ENCODE measurements at regions not wholly inside any gene's neighbourhood (a gene's known extent, or its start where the extent isn't known, plus 50 kb on each side); places are given as distances from the start of the nearest gene placed in this dataset.

DNA sequence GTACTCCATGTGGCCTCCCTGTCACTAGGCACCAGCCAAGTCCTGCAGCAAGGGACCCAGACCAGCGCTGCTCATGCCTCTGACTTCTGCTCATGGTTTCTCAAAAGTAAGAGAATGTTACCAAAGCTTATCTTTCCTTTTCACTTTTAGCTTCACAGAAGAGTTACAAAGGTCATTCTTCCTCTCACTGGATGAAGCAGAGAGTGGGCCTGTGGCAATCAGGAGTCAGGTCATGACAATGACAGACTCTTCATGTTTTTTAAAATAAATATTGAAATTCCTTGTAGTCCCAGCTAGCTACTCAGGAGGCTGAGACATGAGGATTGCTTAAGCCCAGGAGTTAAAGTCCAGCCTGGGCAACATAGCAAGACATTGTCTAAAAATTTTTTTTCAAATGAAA is 126.1 kb downstream of the OSR1 start:
- DNase-seq, result no peak

DNA sequence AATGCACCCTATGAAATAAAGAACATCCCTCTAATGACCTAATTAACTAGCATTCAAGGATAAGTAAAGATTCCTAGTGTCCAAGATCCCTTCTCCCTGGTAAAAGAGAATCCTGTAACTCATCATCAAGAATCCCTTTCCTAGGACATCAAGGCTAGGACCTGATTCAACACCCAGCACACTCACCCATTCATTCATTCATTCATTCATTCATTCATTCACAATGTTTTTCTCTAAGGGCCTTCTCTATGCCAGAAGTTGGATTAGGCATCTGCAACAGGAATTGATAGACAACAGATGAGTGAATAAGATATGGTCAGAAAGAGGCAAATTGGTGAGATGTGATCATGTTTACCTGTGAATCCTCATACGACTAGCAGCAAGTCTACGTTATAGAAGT is 126.8 kb downstream of the OSR1 start:
- no peak for DNase-seq

DNA sequence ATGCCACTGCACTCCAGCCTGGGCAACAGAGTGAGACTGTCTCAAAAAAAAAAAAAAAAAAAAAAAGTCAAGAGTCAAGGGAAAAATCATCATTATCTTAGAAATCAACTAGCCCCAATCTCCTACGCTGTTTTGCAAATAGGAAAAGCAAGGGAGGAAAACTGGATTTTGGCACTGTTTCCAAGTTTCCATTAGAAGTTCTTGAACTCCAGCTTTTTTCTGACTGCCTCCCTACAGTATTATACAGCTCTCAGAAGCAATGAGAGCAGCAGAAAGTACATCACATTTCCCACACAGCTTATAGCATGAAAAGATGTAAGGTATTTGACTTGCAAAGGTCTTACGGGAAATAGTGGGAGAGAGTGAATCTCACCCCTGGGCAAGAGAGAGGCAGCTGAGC is 127.8 kb downstream of the OSR1 start:
- DNase-seq, result no peak

DNA sequence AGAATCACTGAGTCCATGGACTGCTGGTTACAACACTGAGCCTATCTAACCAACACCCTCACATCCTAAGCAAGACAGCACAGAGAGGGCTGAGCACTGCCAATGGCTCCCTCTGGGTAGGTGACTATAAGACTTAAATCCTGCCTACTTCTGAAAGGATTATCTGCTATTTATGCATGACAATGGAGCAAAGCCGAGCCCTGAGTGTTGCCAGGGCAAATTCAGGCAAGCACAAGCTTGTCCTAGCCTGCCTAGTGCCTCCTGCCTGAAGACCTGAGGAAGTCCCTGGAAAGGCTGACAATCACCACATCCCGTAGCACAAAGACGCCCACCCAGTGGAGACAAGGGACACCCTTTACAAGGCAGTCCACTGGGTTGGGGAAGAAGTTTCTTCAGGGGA is 129.7 kb downstream of the OSR1 start:
- DNase-seq, result no peak

DNA sequence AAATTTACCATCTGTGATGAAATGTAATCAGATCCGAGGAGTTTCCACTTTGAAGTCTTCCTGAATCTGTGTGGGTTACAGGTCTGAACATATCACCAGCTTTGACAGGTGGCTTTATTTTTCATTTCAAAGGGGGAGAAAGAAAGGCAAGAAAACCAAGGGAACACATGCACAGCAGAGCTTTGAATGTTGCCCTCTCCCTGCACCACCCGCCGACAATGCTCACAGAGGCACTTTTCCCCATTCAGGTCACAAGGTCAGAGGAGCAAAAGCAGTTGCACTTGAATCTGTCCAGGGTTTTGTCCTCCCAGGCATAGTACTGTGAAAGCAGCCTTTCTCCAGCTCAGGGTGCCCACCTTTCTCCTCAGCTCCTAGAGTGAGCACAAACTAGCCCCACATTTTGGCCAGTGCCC is 130.2 kb downstream of the OSR1 start:
- no peak for DNase-seq

DNA sequence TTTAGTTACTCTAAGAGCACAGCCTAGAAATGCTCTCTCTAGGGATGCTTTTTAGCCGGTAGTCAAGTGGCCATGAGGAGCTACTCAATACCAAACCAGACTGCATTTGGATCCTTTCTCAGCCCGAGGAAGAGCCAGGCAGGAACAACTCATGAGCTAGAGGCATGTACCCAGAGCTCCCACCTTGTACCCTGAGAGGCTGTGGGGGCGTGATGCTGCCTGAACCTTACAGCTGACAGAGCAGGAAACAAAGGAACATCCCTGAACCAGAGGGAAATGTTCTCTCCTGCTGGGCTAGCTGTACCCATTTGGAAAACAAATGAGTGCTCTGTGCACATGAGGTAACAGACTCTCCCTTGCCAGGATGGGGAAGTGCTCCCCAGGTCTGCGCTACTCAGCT is 131.6 kb downstream of the OSR1 start:
- DNase-seq, result no peak

DNA sequence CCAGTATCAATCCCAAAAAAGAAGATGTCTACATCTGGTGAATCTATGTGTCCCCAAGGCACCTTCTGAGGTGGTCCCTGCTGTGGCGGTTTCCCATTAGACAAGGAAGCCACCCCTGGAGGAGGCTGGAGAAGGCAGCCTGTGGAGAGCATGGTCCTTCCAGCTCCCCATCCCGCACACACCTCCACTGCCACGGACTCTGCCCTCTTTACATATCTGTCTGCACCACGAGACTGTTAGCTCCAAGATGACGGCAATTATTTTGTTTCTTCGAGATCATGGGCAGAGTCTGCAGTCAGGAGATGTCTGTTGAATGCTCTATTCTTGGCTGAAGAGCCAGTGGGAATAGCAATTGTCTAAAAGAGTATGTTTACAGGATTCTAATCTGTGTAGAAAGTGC is 132.0 kb downstream of the OSR1 start:
- no peak for DNase-seq

DNA sequence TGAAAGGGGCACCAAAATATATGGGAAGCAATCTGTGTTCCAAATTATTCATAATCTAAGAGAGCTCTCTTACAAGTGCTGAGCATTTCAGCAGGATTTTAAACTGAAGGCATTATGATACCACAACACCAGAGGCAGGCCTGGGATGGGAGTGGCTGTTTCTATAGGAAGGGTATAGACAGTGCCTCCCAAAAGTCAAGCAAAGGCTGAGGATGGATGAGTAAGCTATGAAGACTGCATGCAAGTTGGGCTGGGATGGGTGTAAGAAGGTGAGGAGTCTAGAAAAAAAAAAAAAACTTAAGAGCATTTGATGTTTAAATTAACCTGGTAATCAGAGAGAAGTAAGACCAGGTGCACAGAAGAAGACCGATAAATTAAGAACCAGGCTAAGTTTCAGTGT is 132.5 kb downstream of the OSR1 start:
- DNase-seq, result no peak

DNA sequence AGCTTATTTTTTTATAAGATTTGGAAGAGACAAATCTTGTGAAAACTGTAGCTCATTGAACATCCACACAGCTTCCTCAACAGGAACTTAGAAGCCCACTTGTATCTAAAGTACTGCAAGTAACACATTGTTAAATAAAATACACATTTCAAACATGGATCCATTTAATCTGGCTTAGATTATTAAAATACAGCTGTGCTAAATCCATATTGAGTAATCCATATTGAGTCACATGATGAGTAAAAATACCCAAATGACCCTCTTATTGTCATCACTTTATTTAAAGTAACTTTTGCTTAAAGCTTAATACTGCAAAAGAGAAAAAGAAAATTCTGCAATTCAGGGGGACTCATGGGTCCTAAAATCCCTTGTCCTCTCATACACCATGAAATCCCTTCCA is 133.3 kb downstream of the OSR1 start:
- DNase-seq, result no peak

DNA sequence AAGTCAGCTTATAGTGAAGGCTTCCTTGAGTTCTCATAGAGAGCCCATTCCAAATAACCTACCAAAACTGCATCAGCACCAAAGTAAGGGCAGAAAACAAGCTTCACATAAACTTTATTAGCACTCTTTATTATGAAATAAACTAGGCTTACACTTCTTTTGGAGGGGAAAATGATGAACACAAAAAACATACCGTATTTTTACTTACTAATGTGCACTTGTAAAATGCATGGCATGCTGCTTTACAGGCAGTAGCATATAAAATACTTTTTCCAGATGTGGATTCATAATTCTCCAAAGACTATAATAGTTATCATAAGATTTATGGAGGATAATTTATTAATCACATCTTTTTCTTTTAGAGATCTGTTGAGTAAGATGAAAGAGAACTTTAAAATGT is 133.9 kb downstream of the OSR1 start:
- no peak for DNase-seq

DNA sequence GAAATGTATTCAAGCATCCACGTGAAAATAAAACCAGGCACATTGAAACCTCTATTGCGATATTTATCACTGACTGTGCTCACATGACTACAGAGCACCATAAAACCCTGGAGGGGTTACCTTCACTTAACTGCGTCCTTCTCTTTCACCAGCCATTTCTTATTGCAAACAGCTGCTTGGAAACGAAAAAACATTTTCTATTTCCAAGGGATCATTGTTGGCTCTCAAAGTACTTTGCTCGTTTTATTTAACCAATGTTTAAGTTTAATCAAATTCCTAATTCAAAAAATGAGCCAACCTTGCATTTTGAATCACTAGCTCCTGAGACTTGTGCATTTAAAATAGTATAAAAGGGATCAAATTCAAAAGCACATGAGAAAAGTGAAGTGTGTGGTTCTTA is 134.4 kb downstream of the OSR1 start:
- DNase-seq, result no peak

DNA sequence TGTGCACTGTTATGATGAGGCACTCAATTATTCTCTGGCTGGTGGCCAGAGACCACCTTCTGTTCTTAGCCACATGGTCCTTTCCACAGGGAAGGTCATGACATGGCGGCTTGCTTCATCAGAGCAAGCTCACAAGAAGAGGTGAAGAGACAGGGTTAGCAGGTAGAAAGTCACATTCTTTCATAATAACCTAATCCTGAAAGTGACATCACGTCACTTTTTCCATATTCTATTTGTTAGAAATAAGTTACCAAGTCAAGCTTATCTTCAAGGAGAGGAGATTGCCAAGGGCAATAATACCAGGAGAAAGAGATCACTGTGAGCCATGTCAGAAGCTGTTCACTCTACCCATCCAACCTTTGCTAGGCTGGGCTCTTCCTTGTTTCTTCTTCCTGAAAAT is 139.4 kb downstream of the OSR1 start:
- DNase-seq, result no peak

DNA sequence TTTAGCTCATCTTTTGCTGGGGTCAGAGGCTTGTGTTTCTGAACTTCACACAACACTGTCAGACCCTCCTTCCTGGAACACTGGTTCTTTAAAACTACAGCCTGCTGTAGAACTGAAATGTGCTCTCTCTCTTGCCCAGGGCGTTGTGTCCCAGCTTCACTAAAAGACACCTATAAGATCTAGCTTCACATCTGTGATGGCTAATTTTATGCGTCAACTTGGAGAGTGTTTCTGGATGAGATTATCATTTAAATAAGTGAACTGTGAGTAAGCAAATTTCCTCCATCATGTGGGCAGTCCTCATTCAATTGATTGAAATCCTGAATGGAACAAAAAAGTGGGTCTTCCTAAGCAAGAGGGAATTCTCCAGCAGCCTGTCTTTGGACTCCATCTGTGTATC is 140.3 kb downstream of the OSR1 start:
- DNase-seq, result no peak

DNA sequence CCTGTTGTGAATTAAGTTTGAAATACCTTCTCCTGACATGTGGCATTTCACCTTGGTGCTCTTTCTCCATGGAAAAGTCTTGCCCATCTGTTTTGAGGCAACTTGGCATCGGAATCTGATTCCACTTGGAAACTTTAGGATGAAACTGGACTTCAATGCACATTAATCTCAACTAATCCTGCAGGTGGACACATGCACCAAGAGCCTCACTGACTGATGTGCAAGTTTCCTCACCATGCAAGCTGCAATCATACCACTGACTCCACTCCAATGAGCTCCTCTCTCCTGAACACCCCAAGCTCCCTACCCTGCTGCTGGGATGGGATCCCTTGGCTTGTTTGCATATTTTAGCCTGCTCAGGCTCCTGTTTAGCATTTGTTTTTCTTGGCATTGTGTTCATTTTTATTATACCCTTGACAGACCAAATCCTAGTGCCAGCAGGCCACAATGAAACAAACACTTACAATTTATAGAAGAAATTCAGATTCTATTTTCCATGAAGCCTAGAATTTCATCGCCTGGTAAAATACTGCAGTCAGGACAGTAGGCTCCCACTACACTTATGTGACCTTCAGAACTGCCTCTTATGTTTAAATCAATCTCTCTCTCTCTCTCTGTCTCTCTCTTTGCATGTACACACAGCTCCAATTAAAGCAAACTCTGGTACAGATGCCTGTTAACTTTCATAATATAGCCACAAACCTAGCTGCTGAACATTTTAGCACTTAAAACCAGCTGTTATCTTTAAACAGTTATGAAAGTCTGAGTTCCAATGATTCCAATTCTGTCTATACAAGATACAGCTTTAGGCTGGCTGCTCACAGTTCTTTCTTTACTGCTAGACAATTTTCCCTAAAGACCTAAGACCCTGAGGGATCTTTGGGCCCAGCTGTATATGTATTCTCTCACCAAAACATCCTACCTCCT is 141.5 kb downstream of the OSR1 start:
- no peak for DNase-seq

DNA sequence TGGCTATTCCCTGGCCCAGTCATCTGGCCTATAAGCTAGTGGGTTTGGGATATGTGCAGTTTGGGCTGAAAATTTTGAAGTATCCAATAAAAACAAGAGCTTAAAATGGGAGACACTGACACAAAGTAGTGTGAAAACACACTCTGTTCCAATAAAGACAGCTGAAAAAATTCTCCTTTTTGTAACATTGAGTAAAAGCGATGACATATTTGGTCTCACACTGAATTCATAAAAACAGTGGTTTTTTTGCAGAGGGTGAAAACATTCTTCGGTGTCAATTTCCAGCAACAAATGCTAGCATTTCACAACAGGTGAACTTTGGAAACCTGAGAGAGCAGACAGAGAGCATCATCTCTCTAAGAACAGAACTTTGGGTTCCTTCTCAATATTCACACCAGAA is 142.2 kb downstream of the OSR1 start:
- DNase-seq, result no peak

DNA sequence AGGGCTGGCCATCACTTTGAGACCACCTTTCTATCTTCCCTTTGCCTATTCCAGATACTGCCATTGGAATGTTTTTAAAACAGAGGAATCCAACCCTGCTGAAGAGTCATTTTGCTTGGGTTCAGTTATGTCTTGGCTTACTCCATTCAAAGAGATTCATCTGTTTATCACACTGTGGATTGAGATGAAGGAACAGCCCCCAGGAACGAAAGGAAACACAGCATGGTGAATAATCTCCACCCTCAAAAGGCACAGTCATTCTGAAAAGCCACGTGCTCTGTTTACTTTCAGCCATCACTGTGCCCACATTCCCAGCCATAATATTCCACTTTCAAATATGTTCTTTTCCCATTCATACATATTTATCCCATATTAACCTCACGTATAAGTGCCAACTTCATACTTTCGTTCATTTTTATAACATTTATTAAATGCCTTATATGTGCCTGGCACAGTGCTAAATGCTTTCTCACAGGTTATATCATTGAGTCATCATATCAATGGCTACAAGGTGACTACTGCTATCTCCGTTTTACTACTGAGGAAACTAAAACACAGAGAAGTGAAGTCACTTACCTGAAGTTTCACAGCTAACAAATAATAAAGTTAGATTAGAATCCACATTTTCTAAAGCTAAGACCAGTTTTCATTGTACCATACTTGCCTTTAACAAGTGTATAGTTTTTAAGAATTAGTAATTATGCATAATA is 143.6 kb downstream of the OSR1 start:
- DNase-seq, result no peak

DNA sequence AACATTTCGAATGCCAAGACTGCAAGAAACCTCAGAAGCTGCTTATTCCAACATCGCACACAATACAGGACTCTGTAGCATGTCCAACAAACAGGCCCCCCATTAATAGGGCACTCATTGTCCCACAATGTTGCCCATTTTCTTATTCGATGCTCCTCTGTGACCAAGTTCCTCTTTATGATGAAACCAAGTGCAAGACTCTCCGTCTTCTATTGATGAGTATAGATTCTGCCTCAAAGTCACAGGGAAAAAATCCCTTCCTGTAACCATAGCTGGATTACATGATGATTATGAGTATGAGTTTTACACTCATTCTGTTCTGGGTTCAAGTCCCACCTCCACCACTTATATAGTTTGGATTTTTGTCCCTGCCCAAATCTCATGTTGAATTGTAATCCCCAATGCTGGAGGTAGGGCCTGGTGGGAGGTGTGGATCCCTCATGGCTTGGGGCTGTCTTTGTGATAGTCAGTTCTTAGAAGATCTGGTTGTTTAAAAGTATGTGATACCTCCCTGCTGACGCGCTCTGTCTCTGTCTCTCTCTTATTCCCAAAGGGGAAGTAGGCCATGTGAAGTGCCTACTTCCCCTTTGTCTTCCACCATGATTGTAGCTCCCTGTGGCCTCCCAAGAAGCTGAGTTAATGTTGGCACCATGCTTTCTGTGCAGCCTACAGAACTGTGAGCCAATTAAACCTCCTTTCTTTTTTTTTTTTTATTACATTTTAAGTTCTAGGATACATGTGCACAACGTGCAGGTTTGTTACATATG is 148.7 kb downstream of the OSR1 start:
- DNase-seq, result no peak

DNA sequence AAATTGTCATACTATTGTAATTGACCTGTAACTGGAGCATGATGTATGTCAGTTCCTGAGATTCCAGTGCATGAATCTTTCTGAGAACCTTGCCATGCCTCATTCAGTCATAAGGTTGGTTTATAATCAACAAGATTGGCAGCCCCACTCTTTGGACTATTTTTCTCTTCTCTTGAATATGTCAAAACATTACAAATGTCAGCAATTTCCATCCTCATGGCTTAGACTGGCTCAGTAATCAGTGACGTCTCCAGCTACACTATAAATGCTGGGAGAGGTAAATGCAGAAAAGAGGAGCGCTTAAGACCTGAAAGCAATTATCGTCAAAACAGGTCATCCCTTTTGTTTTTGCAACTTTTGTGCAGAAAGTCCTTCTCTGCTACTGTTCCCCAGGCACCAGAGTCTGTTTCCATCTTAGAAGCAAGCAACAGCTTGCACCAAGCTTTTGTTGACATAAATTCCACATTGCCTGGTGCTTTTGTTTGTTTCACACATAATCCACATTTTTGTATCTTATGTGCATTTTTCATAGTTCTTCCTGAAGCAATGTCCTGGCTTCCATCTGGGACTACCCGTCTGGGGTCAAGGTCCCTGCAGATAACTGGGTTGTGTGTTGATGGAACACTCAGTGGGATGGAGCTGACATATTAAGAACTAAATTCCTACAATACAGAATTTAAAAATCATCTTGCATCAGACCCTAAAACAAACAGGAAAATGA is 149.8 kb downstream of the OSR1 start:
- DNase-seq, result no peak

DNA sequence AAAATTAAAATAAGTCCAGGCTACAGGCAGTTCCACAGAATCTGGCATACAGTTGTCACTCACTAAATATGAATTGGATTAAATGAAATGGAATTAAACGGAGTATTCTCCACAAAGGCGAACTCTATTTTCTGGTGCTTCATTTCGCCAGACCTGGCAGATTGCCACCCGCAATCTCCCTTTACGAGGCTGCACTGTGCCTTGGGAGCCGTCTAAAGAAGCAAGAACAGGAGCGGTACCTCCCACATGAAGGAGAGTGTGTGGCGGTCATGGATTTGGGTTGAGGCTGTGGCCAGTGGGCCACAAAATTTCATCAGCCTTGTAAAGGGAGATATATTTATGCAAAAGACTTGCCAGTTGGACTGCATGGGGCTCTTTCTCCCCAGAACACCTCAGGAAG is 151.0 kb downstream of the OSR1 start:
- DNase-seq, result no peak

DNA sequence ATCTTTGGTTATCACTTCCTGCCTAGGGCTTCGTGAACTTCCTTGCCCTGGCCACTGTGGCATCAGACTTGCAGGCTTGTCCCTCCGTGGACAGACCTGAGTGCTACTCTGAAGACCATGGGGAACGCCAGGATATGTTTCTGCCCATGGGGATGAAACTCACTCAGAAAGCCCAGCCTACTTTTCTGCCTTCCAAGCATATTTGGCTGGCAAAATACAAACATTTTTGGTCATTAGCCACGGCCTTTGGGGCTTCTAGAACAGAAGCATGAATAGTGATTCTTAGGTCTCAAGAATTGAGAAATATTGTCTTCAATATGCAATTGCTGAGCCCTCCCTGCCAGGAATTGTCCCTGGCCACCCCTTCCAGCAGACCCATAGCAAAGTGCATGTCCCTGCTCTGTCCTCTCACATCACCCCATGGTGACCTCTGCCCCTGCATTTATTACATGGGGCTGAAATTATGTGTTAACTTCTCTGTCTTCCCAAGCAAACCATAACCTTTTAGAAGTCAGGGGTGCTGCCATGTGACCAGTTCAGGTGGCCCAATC is 152.4 kb downstream of the OSR1 start:
- no peak for DNase-seq

DNA sequence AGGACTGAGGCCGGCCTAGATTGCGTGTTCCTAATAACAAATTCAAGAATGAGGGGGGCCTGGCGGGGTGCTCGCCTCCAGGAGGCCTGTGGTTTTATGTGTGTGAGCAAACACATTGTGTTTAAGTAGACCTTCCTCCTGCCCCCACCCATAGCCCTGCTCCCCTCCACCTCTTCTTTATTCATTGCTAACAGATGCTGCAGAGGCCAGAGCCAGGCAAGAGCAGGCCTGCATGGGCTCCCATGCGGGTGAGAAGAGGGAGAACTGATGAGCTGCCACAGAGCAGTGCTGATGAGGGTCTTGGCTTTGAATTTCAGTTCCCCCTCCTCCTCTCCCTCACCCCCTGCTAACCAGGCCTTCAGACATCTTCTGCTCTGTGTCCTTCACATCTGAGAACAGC is 154.6 kb downstream of the OSR1 start:
- DNase-seq, result no peak

DNA sequence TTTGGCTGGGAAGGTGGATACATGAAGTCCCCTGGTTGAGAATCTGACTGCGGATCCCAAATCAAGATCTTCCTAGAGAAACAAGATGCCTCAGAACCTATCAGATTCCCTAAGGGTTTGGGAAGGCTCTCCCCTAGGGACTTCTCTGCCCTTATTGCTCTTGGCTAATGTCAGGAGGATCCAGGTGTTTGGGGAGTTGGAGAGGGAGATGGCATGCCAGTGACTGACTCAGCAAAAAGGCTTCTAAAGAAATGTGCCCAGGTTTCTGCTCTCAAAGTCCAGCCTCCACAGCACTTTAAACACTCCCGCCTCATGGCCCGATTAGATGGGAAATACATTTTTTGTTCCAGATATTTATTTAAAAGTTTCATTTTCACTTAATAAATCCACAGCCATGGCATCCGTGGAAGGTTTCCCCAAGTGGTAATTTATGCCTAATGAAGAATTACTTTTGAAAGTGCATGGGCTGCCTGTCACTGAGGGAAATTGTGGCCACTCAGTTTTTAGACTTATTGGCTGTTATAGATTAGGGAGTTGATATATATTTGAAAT is 156.4 kb downstream of the OSR1 start:
- no peak for DNase-seq
